NCI-H69 (cell line): ENCODE measurements at regions not wholly inside any gene's neighbourhood (a gene's known extent, or its start where the extent isn't known, plus 50 kb on each side); places are given as distances from the start of the nearest gene placed in this dataset.

Source experiments
- DNase-seq: peaks from one replicate; lab custom pipeline; 2025; lab: John Stamatoyannopoulos, UW

- no peak for DNase-seq
Observed at GRCh38 chr12:125434936-125435443, 369.8 kb downstream of the AACS start.

GRCh38 chr12:125435871-125436270, 370.6 kb downstream of the AACS start:
- no peak for DNase-seq

- DNase-seq, result no peak
Observed at GRCh38 chr12:125436686-125437085, 371.5 kb downstream of the AACS start.

- no peak for DNase-seq
Observed at GRCh38 chr12:125440399-125440798, 375.2 kb downstream of the AACS start.

GRCh38 chr12:125443341-125443740, 378.1 kb downstream of the AACS start:
- DNase-seq, result no peak

- no peak for DNase-seq
Observed at GRCh38 chr12:125451408-125451807, 386.2 kb downstream of the AACS start.

DNA sequence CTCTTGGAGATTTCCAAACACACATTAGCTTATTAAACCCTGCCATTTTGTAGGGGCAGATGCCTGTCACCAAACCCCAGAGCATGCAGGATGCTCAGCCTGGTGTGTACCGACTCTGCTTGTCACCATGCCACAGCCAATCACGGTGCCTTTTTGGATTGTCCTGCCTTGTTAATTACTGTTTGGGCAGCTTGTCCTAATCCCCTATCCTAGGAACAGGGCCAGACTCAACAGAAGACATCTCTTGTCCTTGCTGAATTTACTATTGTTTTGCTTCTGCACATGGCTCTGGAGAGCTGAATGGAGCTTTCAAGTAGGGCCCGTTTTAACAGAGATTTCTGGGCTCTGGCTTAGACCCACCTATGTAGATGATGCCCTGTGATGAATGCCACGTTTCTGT, 388.5 kb downstream of the AACS start:
- no peak for DNase-seq

DNA sequence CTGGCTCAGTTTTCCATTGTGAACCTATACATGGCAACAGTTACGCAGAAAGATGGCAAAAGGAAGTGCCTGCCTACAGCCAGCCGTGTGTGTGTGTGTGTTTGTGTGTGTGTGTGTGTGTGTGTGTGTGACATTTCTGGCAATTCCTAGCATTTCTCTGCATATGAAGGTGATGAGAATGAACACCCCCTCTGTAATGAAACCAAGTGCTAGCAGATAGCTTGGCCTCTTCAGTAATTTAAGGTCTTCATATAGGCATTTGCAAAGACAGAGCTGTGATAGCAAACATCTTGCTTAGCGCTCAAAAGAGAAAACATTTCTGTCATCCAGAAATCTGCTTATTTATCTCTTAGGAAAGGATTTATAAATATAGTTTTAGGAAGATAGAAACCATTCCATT, 389.1 kb downstream of the AACS start:
- DNase-seq, result no peak

- DNase-seq, result no peak
Observed at GRCh38 chr12:125454786-125455480, 389.7 kb downstream of the AACS start.

DNA sequence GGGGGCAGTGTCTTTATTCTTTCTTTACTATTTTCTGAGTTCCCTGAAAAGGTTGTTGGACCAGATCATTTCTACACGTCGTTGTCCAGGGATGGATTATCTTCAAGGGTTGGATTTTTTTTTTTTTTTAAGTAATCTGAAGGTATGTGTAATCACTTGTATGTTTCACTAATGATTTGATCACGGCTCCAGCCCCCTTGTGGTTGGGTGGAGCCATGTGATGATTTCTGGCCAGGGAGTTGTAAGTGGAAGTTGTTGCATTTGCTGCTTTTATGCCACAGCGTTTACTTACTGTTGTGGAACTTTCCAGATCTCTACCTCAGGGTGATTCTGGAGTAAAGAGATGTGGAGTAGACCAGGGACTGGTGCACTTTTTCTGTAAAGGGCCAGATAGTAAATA, 390.3 kb downstream of the AACS start:
- no peak for DNase-seq

DNA sequence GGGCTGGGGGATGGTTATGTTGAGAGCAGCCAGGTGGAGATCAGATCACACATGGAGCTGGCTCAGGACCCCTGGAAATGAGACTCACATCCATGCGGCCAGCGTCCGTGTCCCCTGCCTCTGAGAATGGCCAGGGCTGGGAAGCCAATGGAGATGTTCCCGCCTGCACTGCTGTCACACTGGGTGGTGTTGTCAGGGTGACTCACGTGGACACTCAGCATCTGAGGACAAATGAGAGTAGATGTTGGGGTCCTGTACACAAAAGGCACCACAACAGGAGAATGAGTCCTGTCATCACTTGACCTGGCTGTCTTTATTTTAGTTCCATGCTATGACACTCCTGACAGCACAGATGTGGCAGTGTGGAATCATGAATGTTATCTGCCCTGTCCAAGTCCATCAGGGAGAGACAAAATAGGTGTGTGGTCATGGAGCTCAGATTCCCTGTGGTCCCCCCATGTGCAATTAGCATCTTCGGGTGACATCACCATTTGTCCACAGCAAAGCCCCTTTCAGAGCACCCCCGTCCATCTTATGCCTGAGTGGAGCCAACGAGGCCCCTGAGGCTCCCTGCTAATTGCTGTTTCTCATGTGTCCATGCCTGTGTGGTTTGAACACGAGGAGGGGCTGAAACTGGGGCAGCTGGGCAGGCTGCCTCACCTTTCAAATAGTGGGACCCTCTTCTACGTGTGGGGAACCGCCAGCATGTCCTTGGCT, 393.5 kb downstream of the AACS start:
- no peak for DNase-seq

- DNase-seq, result no peak
Observed at GRCh38 chr12:125461831-125462230, 396.6 kb downstream of the AACS start.

DNA sequence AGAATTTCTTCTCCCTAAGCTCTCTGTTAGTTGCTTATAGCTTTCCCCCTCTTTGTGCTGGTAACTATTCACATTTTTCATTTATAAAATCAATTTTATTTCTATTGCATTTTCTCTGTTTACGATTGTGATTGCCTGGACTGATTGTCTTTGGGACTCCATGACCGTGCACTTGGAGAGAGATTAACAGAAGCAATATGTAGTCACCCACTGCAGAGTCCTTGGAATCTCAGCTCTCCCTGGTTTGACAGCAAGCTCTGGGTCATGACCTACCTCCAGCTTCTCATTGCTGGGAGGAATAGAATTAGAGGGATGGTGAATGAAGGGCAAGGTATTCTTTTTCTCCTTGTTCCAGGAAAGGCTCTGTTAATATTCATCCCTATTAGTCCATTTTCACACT, 398.2 kb downstream of the AACS start:
- DNase-seq, result no peak

GRCh38 chr12:125467363-125467762, 402.1 kb downstream of the AACS start:
- DNase-seq, result no peak

GRCh38 chr12:125469683-125470082, 404.4 kb downstream of the AACS start:
- no peak for DNase-seq

- no peak for DNase-seq
Observed at GRCh38 chr12:125470838-125471783, 405.9 kb downstream of the AACS start.

DNA sequence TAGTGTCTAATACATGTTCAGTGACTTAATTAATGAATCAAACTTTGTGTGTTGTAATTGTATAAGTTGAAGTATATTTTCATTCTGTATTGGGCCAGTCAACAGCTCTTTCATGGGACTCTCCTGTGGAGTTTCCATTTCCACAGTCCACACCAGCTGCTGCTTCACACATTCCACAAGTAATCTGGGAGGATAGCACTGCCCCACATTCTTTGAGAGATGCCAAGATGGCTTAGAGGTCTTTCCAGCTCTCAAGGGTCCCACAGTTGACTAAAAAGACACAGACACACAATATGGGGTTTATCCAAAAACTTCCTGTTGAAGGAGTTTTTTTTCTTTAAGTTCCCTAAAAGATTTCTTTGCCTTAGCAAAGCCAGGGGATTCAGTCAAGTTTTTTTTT, 408.3 kb downstream of the AACS start:
- no peak for DNase-seq

GRCh38 chr12:125487336-125487735, 422.1 kb downstream of the AACS start:
- no peak for DNase-seq

DNA sequence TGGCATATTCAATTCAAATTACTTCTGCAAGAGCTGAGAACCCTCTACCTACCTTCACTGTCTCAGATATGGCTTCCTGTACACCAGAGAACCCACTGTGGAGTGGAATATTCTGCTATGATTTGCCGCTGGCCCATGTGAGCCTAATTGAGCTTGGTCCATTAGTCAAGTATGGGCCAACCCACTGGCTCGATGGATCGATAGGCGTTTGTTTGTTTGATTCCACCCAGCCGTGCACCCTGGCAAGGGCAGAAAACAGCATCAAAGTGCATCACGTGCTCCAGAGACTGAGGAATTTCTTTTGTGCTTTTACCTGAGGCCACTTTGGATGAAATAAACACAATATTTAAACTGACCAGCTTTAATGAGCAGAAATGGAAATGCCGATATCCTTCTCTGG, 426.3 kb downstream of the AACS start:
- no peak for DNase-seq

- DNase-seq, result peak; percentile 26
Observed at GRCh38 chr12:125492354-125493270, 427.4 kb downstream of the AACS start.

- DNase-seq, result no peak
Observed at GRCh38 chr12:125493704-125494308, 428.6 kb downstream of the AACS start.
